COLO829 (cell line): ENCODE measurements at regions not wholly inside any gene's neighbourhood (a gene's known extent, or its start where the extent isn't known, plus 50 kb on each side); places are given as distances from the start of the nearest gene placed in this dataset.

Source experiments
- DNase-seq: peaks from one replicate; pipeline ENCODE4 v3.0.0; 2012; ENCODE audit warnings: low spot score

DNA sequence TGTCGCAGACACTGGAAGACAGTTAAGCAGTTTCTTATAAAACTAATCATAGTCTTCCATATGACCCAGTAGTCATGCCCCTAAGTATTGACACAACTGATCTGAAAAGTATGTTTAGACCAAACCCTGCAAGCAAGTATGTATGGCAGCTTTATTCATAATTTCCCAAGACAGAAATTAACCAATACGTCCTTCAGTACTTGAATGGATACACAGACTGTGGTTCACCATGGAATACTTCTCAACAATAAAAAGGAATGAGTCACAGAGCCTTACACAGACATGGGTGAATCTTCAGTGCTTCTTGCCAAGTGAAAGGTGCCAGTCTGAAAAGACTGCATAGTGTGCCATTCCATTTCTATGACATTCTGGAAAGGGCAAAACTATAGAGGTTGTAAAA, 50.2 kb upstream of the AKR1E2 start:
- DNase-seq: peak; percentile 68

DNA sequence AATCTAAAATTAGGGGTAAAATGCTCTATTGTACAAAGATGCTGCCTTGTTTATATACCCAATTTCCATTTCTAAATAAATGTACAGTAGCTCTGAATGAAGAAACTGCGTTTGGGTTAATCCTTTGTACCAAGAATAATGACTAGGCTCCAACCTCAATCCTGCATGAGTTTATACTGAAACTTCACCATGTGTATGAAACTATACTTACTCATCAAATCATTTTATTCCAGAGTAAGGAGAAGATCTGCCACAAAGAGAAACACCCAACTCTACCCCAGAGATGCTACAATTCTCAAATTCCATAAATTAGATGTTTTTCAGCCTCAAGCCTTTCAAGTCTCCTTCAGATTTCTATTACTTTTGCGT, 53.8 kb upstream of the AKR1E2 start:
- no peak for DNase-seq

DNA sequence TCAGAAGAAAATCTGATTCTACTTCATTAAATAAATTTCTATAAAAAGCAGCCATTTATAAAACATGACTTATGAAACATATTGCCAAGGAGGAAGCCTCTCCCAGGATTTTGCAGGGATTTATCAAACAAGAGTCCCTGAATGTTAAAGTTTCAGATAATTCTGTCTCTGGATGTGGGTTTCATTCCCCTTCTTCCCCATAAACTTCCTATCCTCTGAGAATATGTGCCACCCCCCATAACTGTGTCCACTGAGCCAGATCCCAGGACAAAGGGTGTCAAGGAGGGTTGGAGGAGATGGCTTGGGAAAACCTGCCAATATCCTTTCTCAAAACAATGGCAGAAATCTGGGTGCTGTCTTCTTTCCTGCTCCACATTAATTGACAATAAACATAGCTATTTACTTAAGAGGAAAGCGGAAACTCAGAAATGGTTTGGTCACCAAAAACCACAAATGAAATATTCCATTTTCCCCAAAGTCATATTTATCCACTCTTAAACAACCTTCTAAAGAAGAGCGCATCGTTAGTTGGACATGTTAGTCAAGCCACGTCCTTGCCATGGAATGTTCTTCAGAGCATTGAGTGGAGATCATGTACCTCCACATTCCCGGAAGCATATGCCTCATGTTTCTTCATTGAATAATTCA, 54.3 kb upstream of the AKR1E2 start:
- no peak for DNase-seq

DNA sequence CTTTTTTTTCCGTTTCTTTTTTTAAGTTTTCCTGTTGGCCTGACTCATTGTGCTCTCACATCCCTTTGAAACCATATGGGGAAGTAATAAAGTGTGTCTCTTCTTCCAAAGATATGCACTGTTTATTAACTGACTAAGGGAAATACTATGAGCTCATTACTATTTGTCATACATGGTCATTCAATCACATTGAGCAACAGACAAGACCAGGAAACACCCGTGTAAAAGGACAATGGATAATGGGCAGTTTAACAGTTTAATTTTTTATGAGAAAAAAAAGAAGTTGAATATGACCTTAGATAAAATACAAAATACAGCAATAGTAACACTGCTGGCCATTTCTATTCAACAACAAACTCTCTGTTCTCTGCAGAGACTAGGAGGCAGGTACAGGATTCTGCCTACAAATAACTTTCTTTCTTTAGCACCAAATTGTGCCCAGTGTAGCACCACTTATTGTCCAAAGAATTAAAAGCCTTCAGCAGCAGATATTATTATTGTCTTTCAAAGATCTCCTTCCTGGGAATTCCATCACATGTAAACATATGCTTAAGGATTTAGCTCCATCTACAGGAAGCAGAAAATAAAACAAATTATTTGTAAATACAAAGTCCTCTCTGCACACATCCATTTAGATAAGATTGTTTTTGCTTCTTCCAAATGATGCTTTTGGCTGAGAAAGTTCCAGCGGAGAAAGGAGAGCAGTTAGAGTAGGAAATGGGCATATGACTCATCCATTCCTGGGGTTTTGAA, 55.0 kb upstream of the AKR1E2 start:
- DNase-seq: peak; percentile 81

DNA sequence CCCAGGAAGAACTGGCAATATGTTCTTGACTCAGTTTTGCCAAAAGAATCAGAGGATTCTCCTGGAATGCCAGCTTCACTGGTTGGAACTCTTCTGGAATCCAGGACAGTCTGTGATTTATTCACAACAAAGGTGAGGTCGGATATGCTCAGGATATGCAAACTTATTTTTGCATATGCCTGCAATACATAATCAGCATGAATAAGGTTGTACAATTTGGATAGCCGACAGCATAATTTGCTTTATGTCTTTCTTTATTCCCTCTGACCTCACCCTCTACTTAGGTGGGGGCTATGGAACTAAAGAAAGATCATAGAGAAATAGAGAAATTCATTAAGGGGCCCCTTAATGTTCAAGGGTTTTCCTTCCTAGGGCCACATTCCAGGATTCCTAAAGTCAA, 57.6 kb upstream of the AKR1E2 start:
- no peak for DNase-seq

DNA sequence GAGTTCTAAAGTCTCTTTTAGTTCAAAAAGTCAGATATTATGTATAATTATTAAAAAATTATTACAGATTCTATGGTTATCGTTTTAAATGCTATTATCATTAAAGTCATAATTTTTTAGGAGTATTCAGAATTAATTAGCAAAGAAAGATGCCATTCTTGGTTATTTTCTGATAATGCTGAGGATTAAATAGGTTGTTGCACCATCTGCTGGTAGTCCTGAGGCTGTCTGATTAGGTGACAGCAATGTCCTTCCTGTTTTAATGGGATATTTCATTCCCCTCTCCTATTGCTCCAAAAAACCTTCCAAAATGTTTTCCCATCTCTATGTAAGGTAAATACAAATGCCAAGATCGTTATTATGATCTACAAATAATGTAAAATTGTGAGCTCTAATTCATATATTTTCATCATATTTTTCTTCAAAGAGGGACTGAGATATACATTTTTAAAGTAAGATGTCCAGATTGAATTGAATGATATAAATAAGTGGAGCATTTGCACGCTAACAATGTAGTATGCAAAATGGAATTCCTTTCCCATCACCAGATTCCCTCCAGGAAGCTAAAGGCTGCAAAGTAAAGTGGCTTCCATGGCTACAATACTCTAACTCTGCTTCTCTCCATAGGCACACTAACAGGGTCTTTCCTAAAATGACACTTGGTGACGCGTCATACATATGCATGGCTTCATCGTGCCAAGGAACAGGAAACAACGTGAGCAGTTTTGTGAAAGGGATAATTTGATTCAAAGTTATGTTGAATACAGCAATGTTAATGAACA, 58.8 kb upstream of the AKR1E2 start:
- no peak for DNase-seq

DNA sequence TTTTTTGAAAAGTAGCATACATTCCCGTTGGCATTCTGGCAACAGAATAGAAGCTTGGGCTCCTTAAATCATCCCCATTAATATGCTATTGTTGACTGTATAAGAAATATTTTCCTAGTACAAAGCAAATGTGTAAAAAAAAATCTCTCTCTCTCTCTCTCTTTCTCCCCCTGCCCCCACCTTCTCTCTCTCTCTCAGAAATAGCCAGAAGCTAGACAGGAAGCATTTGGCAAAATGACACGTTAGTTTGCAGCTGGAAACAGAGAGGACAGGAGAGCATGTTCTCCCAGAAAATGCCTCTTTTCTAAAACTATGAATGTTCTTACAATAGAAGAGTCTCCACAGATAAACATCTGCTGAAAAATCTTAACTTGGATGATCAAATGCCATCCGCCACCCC, 59.6 kb upstream of the AKR1E2 start:
- DNase-seq: no peak

DNA sequence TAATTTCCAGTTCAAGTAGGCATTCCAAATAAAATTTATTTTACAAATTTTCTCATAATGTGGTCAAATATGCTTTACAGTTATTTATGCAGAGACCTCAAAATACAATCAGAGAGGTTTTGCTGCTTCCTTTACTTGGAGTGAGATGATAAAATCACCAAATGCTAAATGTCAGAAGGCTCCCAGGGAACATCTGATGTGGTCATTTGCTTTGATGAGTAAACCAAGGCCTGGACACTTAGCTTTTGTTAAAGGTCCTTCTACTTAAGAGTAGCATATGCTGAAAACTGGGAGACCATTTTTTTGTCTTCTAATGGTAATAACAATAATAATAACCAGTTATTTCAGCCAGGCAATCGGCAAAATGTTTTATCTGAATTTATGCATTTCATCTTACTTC, 60.6 kb upstream of the AKR1E2 start:
- DNase-seq: no peak

DNA sequence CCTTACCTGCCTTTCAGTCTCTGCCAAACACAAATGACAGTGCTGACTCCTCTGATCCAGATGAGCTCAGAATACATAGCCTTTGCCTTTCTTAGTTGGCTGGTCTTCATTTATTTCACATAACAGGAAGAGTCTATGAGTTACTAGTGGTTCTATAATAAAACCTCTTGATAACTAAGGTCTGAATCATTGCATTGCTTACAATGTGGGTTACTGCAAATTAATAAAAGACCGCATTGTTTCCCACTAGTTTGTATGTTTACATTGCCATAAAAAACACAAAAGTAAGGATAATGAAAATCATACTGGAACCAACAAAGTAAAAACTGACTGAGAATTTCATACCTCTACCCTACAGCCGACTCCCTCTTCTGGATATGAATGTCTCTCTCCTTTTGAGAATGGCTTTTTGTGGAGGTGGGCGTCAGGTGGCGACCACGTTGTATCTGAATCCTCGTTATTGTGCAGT, 62.0 kb upstream of the AKR1E2 start:
- DNase-seq: peak; percentile 35

DNA sequence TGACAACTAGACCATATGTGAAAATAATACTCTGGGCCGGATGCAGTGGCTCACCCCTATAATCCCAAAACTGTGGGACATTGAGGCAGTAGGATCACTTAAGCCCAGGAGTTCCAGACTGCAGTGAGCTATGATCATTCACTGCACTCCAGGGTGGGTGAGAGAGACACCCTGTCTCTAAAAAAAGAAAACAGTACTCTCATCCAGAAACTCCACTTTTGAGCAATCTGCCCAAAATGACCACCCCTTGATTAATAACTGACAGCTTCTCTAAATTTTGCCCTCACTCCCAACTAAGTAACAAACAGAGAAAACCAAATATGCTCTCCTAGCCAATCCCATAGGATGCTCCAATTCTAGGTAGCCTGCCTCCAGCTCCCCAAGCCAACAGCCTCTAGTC, 62.5 kb upstream of the AKR1E2 start:
- no peak for DNase-seq

DNA sequence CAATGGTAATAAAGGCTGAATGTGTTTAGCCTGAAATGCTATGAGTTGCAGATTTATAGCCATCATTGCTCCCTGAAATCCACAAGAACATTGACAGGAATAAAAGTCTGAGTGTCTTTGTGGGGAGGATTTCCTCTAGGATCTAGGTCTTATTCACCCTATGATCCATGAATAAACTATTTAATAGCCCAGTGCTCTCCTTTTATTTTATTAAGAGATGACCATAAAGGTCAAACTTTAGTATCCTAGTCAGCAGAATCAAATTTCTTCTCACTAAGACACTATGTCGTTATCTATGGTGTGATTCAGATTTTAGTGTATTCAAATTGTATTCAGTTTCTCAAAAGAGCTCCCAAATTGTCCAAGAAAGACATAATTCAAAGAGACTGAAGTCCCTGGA, 67.8 kb upstream of the AKR1E2 start:
- no peak for DNase-seq

DNA sequence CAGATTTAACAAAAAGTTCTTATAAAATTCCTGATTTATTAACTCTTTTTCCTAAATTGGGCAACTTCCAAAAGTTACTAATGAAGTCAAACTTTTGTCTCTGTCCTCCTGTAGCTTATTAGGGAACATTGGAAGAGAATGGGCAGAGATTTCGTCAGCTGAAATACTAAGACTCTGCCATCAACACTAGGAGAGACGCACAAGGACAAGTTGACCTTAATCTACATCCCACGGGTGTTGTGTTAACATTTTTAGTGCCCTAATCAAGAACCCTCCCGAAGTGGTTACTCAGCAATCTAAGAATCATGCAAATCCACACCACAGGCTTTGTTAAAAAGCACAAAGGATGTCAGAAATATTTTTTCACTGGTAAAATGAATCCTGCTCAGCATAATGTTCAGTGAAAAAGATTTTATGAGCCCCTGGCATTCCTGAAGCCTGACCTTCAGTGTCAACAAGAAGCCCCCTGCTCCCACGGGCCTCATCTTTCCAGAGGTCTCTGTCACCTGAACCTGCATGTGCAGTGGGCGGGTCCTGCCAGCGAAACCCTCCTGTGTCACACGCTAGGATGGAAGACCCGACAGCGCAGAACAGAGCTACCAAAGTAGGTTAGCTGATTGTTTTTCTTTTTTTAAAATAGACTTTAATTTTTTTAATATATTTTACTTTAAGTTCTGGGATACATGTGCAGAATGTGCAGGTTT, 70.6 kb upstream of the AKR1E2 start:
- no peak for DNase-seq

DNA sequence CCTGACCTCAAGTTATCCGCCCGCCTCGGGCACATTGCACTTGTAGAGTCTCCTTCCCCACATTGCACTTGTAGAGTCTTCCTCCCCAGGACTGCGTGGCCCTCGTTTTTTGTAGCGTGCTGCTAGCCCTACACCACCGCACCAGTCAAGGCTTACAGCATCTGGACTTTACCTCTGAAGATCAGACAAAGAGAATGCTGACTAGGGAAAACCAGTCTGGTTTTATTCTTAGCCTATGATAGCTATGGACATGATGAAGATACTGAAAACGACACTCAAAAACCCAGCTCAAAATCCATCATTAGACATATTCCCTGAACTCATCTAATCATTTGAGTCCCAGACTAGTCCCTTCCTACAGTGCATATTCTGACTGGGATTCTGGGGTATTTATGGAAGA, 71.9 kb upstream of the AKR1E2 start:
- DNase-seq: no peak

DNA sequence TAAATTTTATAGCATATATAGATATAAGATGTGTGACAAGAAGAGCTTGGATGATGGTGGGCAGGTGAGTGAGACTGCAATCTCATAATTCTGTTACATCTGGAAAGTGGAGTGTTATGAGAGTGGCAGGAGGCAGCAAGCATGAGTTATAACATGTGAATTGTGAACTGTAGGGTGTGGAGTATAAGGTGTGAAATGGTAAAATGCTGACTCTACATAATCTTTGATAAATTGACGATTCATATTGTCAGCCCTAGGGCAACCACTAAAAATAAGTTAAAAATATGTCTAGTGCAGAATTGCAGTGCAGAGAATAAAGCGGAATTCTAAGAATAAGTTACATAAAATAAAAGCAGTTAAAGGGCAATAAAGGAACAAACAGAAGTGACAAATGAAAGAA, 74.8 kb upstream of the AKR1E2 start:
- no peak for DNase-seq

DNA sequence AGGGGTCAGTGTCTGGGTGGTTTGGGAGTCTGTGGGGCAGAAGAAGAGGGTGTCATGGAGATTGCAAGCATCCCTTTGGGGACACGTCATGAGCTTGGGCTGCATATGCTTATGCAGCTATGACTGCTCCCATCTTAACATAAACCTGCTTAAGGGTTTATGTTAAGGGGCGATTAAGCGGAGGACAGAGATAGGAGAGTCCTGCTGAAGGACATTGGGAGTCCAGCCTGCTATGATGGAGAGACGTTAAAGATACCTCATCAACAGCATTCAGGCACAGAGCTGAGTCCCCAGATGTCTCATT, 76.8 kb upstream of the AKR1E2 start:
- no peak for DNase-seq

DNA sequence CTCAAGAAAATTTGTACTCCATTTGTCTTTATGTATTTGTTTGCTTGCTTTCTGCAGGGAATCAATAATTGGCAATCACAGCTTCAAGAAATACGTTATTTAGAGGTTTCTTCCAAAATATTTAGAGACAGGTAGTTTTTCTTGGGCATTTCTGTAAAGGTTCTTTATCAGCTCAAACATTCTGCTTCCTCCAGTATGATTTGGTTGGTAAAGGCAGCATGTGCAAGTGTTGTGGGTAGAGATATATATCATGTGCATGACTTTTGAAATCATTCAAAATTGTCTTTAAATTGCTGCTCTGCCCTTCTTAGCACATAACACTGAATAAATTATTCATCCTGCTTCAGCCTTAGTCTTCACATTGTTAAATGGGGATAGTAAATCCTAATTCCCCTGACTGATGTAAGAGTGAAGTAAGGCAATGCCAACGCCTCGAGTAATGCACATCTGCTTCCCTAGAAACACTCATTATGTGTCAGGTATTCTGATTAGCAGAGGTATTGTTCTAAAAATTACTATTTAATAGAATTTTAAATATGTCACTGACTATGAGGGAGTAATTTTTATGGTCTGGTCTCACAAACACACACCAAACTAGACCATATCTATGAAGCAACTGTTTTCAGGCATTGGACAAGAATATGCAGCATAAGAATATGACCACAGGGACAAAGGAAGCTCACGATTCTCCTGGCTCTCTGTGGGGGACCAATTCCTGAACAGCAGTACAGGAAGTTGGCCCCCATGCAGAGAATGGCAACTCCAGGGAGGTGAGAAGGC, 77.3 kb upstream of the AKR1E2 start:
- DNase-seq: no peak

DNA sequence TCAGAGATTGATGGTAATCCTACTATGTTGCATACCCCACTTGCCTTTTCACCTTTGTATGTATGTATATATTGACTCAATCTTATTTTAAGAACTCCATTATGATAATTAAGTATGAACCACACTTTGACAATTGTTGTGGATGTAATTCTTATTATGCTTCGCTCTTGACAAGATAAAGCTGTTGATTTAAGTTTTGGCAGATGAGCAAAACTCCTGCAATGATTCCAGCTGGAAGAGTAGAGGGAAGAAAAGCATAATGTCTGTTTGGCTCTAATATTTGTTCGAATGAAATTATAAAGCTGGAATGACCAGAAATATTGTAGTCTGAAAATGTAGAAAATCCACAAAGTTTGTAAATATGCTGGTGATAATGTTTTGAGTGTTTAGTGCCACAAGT, 83.8 kb upstream of the AKR1E2 start:
- no peak for DNase-seq

DNA sequence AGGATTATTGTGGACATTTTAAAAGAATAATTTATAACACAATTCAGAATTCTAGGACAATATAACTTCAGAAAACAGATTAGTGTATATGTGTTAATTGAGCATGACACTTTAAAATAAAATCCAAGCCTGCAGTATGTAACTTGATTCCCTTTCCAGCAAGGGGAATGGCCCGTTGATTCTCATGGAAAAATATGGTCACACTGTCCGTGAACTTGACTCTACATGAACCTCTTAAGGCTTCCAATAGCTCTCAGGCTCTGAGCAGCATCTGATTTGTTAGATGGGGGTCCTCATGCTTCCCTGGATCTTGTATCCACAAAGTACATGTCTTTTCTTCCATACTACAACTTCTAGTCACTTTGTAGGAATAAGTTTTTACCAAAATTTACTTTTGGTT, 85.5 kb upstream of the AKR1E2 start:
- no peak for DNase-seq

DNA sequence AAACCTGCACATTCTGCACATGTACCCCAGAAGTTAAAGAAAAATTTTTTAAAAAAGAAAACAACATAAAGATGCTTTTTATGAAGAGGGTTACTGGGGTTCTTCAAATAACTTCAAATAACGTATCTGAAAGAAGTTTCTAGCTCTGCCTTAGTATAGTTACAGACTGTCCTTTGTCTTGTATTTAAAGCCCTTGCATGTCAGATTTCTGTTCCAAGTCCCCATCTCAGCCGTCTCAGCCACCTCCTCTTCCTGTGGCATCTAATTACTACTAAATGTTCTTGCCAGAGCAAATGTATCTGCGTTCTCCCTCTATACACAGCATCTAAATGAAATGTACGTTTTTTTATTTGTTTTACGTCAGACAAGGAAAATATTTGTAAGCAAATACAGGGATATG, 89.4 kb upstream of the AKR1E2 start:
- no peak for DNase-seq

DNA sequence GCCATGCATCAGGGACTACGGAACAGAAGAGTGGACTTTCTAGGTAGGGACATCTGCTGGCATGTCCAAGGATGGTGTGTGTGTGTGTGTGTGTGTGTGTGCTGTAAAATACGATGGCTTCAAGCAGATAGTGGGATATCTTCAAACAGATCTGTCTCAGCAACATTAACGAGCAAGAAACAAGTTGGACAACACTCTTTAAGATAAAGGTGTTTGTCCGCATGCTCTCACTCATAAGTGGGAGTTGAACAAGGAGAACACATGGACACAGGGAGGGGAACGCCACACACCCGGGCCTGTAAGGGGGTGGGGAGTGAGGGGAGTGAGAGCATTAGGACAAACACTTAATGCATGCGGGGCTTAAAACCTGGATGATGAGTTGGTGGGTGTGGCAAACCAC, 89.8 kb upstream of the AKR1E2 start:
- no peak for DNase-seq

DNA sequence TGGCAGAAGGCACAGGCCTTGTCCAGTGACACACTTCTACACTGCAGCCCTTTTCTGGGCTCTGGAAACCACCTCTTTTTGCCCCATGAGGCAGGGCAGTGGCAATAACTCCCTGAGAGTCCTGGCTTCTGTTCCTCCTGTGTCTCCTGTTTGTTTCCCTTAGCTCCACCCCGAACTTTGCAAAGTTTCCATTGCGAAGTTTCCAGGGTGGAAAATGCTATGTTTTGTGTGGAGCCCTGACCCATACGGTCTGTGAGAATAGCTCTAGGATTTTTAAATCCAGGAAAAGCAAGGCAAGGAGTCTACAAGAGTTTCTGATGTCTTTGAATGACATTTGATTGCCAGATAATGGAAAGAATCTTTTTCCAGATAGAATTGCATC, 92.2 kb upstream of the AKR1E2 start:
- no peak for DNase-seq
